GM23338 (cell line): ENCODE measurements at regions not wholly inside any gene's neighbourhood (a gene's known extent, or its start where the extent isn't known, plus 50 kb on each side); places are given as distances from the start of the nearest gene placed in this dataset.

Source experiments
- ATAC-seq: fragments of 200-7000 bp; cut with Tn5 transposase; 3 replicates; pipeline ENCODE4 v1.9.1; 2020
- DNase-seq: peaks from one replicate; pipeline ENCODE4 v3.0.0-alpha.2; 2015; ENCODE audit warnings: low spot score
- H2AFZ ChIP-seq: fragments of 200-600 bp; sonication (generic); 2 replicates; pipeline ENCODE4 v1.8.0; 2016; ENCODE audit warnings: antibody characterized with exemption, mild to moderate bottlenecking, moderate library complexity
- H3F3A ChIP-seq: fragments of 200-600 bp; sonication (generic); replicated peaks from 2 replicates; pipeline ENCODE4 v1.8.0; 2017; ENCODE audit warnings: antibody characterized with exemption, mixed run types, low read depth
- H3K27ac ChIP-seq: fragments of 200-600 bp; sonication (generic); 2 replicates; pipeline ENCODE4 v1.6.1; 2016; ENCODE audit warnings: low read depth
- H3K27me3 ChIP-seq: fragments of 200-600 bp; sonication (generic); 2 replicates; pipeline ENCODE4 v1.8.0; 2016; ENCODE audit warnings: mild to moderate bottlenecking, mixed run types, moderate library complexity; ENCODE audit not compliant: insufficient read depth
- H3K36me3 ChIP-seq: fragments of 200-600 bp; sonication (generic); 2 replicates; pipeline ENCODE4 v1.8.0; 2016; ENCODE audit warnings: mild to moderate bottlenecking; ENCODE audit not compliant: insufficient read depth
- H3K4me1 ChIP-seq: fragments of 200-600 bp; sonication (generic); 2 replicates; pipeline ENCODE4 v1.8.0; 2016; ENCODE audit warnings: mild to moderate bottlenecking, moderate library complexity; ENCODE audit not compliant: insufficient read depth
- H3K4me2 ChIP-seq: fragments of 200-600 bp; sonication (generic); 2 replicates; pipeline ENCODE4 v1.7.1; 2017; ENCODE audit warnings: mixed run types
- H3K4me3 ChIP-seq: fragments of 200-600 bp; sonication (generic); 2 replicates; pipeline ENCODE4 v1.6.1; 2016; ENCODE audit warnings: mixed run types
- H3K79me2 ChIP-seq: fragments of 200-600 bp; sonication (generic); replicated peaks from 2 replicates; pipeline ENCODE4 v1.8.0; 2017; ENCODE audit warnings: mild to moderate bottlenecking; ENCODE audit not compliant: insufficient read depth
- H3K9me2 ChIP-seq: fragments of 200-600 bp; sonication (generic); 2 replicates; pipeline ENCODE4 v1.8.0; 2017; ENCODE audit not compliant: insufficient read depth
- H4K20me1 ChIP-seq: fragments of 200-600 bp; sonication (generic); replicated peaks from 2 replicates; pipeline ENCODE4 v1.8.0; 2017; ENCODE audit warnings: mild to moderate bottlenecking; ENCODE audit not compliant: insufficient read depth
- H3K27ac Mint-ChIP-seq: 2 replicates; pipeline ENCODE4 v1.8.0; 2020; ENCODE audit warnings: inconsistent platforms, mild to moderate bottlenecking, moderate library complexity, mixed read lengths
- H3K27me3 Mint-ChIP-seq: 3 replicates; pipeline ENCODE4 v1.8.0; 2022; ENCODE audit warnings: low read depth, mild to moderate bottlenecking, moderate library complexity, mixed read lengths, inconsistent platforms; ENCODE audit not compliant: insufficient read depth, poor library complexity
- H3K36me3 Mint-ChIP-seq: 3 replicates; pipeline ENCODE4 v1.8.0; 2021; ENCODE audit warnings: low read depth, mild to moderate bottlenecking, inconsistent platforms, moderate library complexity, mixed read lengths
- H3K4me1 Mint-ChIP-seq: 3 replicates; pipeline ENCODE4 v1.8.0; 2020; ENCODE audit warnings: mild to moderate bottlenecking, inconsistent platforms, mixed read lengths
- H3K4me3 Mint-ChIP-seq: 3 replicates; pipeline ENCODE4 v1.8.0; 2021; ENCODE audit warnings: moderate library complexity, mild to moderate bottlenecking, inconsistent platforms, mixed read lengths
- H3K9me3 Mint-ChIP-seq: 3 replicates; pipeline ENCODE4 v1.8.0; 2020; ENCODE audit warnings: moderate library complexity, mild to moderate bottlenecking, inconsistent platforms, mixed read lengths
- CREB1 ChIP-seq: fragments of 250-450 bp; sonication (Bioruptor Pico); IDR thresholded peaks from 2 replicates; pipeline ENCODE4 v1.5.0; 2020; ENCODE audit warnings: low read depth, mild to moderate bottlenecking, moderate library complexity
- CTCF ChIP-seq, 2 experiments: fragments of 200-600 bp in 1 of 2; sonication (generic) in 1 of 2; conservative IDR thresholded peaks; 2 replicates each; pipeline versions ENCODE4 v1.5.1 to v1.6.1; 2016 to 2017; ENCODE audit warnings: antibody characterized with exemption in 2 of 2, low read depth in 2 of 2, mild to moderate bottlenecking in 2 of 2, moderate library complexity in 1 of 2
- ETS1 ChIP-seq: IDR thresholded peaks from 2 replicates; pipeline ENCODE4 v1.6.1; 2016; ENCODE audit warnings: antibody characterized with exemption
- EZH2 ChIP-seq: fragments of 200-600 bp; sonication (generic); IDR thresholded peaks from one replicate; pipeline ENCODE4 v1.8.0; 2017; ENCODE audit warnings: antibody characterized with exemption, mild to moderate bottlenecking, low read depth; ENCODE audit not compliant: unreplicated experiment
- EZH2phosphoT487 ChIP-seq: fragments of 200-600 bp; sonication (generic); IDR thresholded peaks from one replicate; pipeline ENCODE4 v1.8.1; 2018; ENCODE audit warnings: antibody characterized with exemption; ENCODE audit not compliant: unreplicated experiment
- JUNB ChIP-seq: IDR thresholded peaks from one replicate; pipeline ENCODE4 v1.6.1; 2016; ENCODE audit warnings: antibody characterized with exemption; ENCODE audit not compliant: unreplicated experiment
- NANOG ChIP-seq: IDR thresholded peaks from 2 replicates; pipeline ENCODE4 v1.6.1; 2016; ENCODE audit warnings: antibody characterized with exemption, borderline replicate concordance
- POLR2AphosphoS5 ChIP-seq: IDR thresholded peaks from 2 replicates; pipeline ENCODE4 v1.6.1; 2016; ENCODE audit warnings: antibody characterized with exemption, low read depth
- STAT1 ChIP-seq: IDR thresholded peaks from one replicate; pipeline ENCODE4 v1.6.1; 2016; ENCODE audit warnings: antibody characterized with exemption; ENCODE audit not compliant: unreplicated experiment
- ZNF114 ChIP-seq: fragments of 250-450 bp; sonication (Bioruptor Pico); IDR thresholded peaks from 2 replicates; pipeline ENCODE4 v1.5.0; 2020; ENCODE audit warnings: mild to moderate bottlenecking, moderate library complexity
- ZNF331 ChIP-seq: fragments of 250-450 bp; sonication (Bioruptor Pico); IDR thresholded peaks from 2 replicates; pipeline ENCODE4 v1.5.0; 2020; ENCODE audit warnings: low read depth, mild to moderate bottlenecking, moderate library complexity
- ZNF462 ChIP-seq: fragments of 250-450 bp; sonication (Bioruptor Pico); IDR thresholded peaks from 2 replicates; pipeline ENCODE4 v1.5.0; 2020; ENCODE audit warnings: mild to moderate bottlenecking, moderate library complexity

DNA sequence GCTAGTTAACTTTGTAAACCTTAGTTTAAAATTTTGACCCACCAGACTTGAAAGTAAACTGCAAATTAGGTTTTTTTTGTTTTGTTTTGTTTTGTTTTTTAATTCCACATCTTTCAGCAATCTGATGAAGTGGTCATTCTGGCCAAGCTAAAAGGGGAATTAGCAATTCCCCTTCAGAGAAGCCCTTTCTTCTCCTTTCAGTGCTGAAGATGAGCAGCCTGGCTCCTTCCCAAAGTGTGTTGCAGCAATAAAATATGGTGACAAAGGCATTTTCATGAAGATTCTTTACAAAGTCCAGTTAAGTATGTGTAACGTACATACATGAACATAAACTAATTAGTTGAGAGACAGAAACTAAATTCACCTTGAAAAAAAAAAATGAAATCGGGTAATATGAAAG is 380.1 kb downstream of the NOVA1 start (continued):
- no peak for TF ChIP-seq ZNF331
- TF ChIP-seq ETS1: no peak
- TF ChIP-seq STAT1: no peak
- no peak for TF ChIP-seq ZNF114 (CRISPR knock-in tag)
- TF ChIP-seq CTCF (conservative IDR thresholded peaks at IDR 0.05; ENCODE audit: low read depth in 2 of 2): no peak

DNA sequence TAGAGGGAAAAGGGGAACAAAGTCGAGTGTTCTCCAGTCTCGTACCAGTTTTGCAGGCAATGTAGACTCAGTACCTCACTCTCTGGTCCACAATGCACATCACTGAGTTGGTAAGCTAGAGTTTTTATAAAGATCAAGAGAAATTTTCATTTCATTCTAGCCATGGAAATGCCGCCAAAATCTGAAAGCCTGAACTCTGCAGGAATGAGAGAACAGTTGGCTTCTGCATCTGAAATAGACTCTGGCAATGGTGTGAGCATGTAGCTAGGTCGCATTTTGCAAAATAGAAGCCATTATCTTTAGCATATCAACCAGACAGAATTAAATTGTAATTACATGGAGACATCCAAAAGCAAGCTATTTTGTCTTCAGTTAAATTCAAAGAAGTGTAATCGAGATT is 381.0 kb downstream of the NOVA1 start:
- no peak overlapping the region for H3K27ac ChIP-seq
- Mint-ChIP-seq H3K9me3 (no peaks in the 10 kb centered on the region; the same call in 2 of the 3 replicates), H3K27me3 (no peaks in the 10 kb centered on the region), H3K4me1 (peaks cover 6% of the 10 kb centered on the region; the same call in 2 of the 3 replicates), H3K36me3 (no peaks in the 10 kb centered on the region), H3K4me3 (no peak overlapping the region), H3K27ac (no peak overlapping the region)
- H4K20me1 ChIP-seq: no peaks in the 10 kb centered on the region
- ATAC-seq: no peak
- H3K79me2 ChIP-seq: no peaks in the 10 kb centered on the region
- peaks cover 9% of the 10 kb centered on the region; the same call in 1 of the 2 replicates for H3K9me2 ChIP-seq
- no peaks in the 10 kb centered on the region for H3K4me1 ChIP-seq
- H3F3A ChIP-seq: no peaks in the 10 kb centered on the region
- H3K4me2 ChIP-seq: no peak overlapping the region
- H2AFZ ChIP-seq: no peak overlapping the region
- DNase-seq: no peak
- no peak overlapping the region for H3K4me3 ChIP-seq
- H3K27me3 ChIP-seq: no peaks in the 10 kb centered on the region
- H3K36me3 ChIP-seq: no peaks in the 10 kb centered on the region
- TF ChIP-seq EZH2 (no peak), CTCF (conservative IDR thresholded peaks at IDR 0.05; ENCODE audit: low read depth in 2 of 2) (no peak), EZH2phosphoT487 (no peak), POLR2AphosphoS5 (no peak), ZNF462 (CRISPR knock-in tag) (no peak), ETS1 (no peak), CREB1 (CRISPR knock-in tag) (no peak), NANOG (no peak), ZNF114 (CRISPR knock-in tag) (no peak), JUNB (no peak)
